HepG2 (cell line): ENCODE measurements at regions not wholly inside any gene's neighbourhood (a gene's known extent, or its start where the extent isn't known, plus 50 kb on each side); places are given as distances from the start of the nearest gene placed in this dataset.

ENCODE experiments used
- ATAC-seq: fragments of 200-7000 bp; cut with Tn5 transposase; 3 replicates; pipeline ENCODE4 v1.9.1; 2020; ENCODE audit warnings: mild to moderate bottlenecking, moderate library complexity
- BruUV-seq: library from RNA; stranded (reverse); fragments of 400-500 nt; replicated peaks from 2 replicates; lab custom pipeline; 2021; lab: Mats Ljungman, UMichigan
- CTCF ChIA-PET: fragments of 300-600 bp; formaldehyde crosslinking; extraction: SDS; loops from one replicate; lab custom pipeline; 2021; ENCODE audit warnings: low total read pairs, inconsistent platforms, low intra/inter-chr PET ratio; lab: Yijun Ruan, JAX
- POLR2A ChIA-PET: fragments of 350-600 bp; sonication (Branson Sonifier 250); formaldehyde crosslinking; loops from one replicate; lab custom pipeline; 2020; ENCODE audit warnings: antibody characterized with exemption, inconsistent platforms; lab: Yijun Ruan, JAX
- DNase-seq: peaks from one replicate; pipeline ENCODE4 v3.0.0-alpha.2; 2015; ENCODE audit warnings: low spot score
- FAIRE-seq: peaks from 3 replicates; lab custom pipeline; 2011; peaks lifted over from hg19 to GRCh38; lab: Jason Lieb, UNC
- H2AFZ ChIP-seq: one replicate; pipeline ENCODE4 v1.6.1; 2011; ENCODE audit warnings: low read length, inconsistent platforms
- H3K27ac ChIP-seq: fragments of 300-600 bp; 3 replicates; pipeline ENCODE4 v1.8.0; 2011; ENCODE audit warnings: mixed run types, mild to moderate bottlenecking, mixed read lengths, low read length, inconsistent platforms; ENCODE audit not compliant: insufficient read depth; ENCODE audit errors: extremely low read length
- H3K27me3 ChIP-seq, 2 experiments: fragments of 200-600 bp in 1 of 2; 2 replicates in 1 of 2; 3 replicates in 1 of 2; pipeline versions ENCODE4 v1.6.0 to v1.8.0; 2011; ENCODE audit warnings: low read length in 2 of 2, mild to moderate bottlenecking in 2 of 2, moderate library complexity in 2 of 2, inconsistent platforms in 1 of 2; ENCODE audit not compliant: insufficient read depth in 2 of 2, control insufficient read depth in 1 of 2
- H3K36me3 ChIP-seq, 2 experiments: fragments of 200-600 bp in 1 of 2; replicated peaks in 1 of 2; 2 replicates in 1 of 2; 3 replicates in 1 of 2; pipeline versions ENCODE4 v1.5.1 to v1.8.0; 2011; ENCODE audit warnings: low read length in 2 of 2, inconsistent platforms in 1 of 2; ENCODE audit not compliant: insufficient read depth in 2 of 2, control insufficient read depth in 1 of 2
- H3K4me1 ChIP-seq: 2 replicates; pipeline ENCODE4 v1.5.1; 2012; ENCODE audit warnings: low read length, inconsistent platforms; ENCODE audit not compliant: insufficient read depth
- H3K4me2 ChIP-seq: 2 replicates; pipeline ENCODE4 v1.6.0; 2011; ENCODE audit warnings: low read depth, low read length, inconsistent platforms
- H3K4me3 ChIP-seq, 3 experiments: fragments of 200-600 bp in 1 of 3; sonication (generic), shearing (Covaris generic) in 1 of 3; replicated peaks in 1 of 3; 2 replicates each; pipeline ENCODE4 v1.5.1; 2011 to 2016; ENCODE audit warnings: low read length in 3 of 3, inconsistent platforms in 2 of 3, low read depth in 2 of 3, mild to moderate bottlenecking in 2 of 3, control low read depth in 1 of 3, mixed read lengths in 1 of 3; ENCODE audit not compliant: insufficient read depth in 1 of 3
- H3K79me2 ChIP-seq: one replicate; pipeline ENCODE4 v1.6.1; 2011; ENCODE audit warnings: low read length, inconsistent platforms; ENCODE audit not compliant: insufficient read depth
- H3K9ac ChIP-seq: 2 replicates; pipeline ENCODE4 v1.6.0; 2011; ENCODE audit warnings: mild to moderate bottlenecking, low read depth, low read length, inconsistent platforms; ENCODE audit not compliant: insufficient read depth
- H3K9me3 ChIP-seq: 2 replicates; pipeline ENCODE4 v1.5.1; 2012; ENCODE audit warnings: mild to moderate bottlenecking, low read length
- H4K20me1 ChIP-seq: 2 replicates; pipeline ENCODE4 v1.6.0; 2011; ENCODE audit warnings: inconsistent platforms, mild to moderate bottlenecking, low read length, moderate library complexity; ENCODE audit not compliant: insufficient read depth
- MEF2D ChIP-seq: sonication (generic); formaldehyde crosslinking; IDR thresholded peaks from 2 replicates; pipeline ENCODE4 v1.5.1; 2020; ENCODE audit warnings: mild to moderate bottlenecking, missing genetic modification reagents
- NR2F1 ChIP-seq, 2 experiments: fragments of 450-650 bp in 1 of 2; formaldehyde crosslinking in 1 of 2; IDR thresholded peaks; 2 replicates each; pipeline versions ENCODE4 v1.5.0 to v1.6.1; 2016 to 2020; ENCODE audit warnings: mild to moderate bottlenecking in 1 of 2, missing compliant biosample characterization in 1 of 2, missing genetic modification reagents in 1 of 2, moderate library complexity in 1 of 2
- ZBTB7B ChIP-seq: sonication (generic); formaldehyde crosslinking; IDR thresholded peaks from 2 replicates; pipeline ENCODE4 v1.4.0; 2020; ENCODE audit warnings: missing genetic modification reagents
- WGBS: methylation state at CpG from one replicate; pipeline ENCODE4 v1.1.6; 2017; ENCODE audit warnings: low lambda C conversion rate; 5-methylcytosine and 5-hydroxymethylcytosine counted together
- in situ Hi-C: cut with HindIII; loops from 2 replicates; pipeline ENCODE4 v1.10.0; 2017; ENCODE audit warnings: low pct_unique_long_range_greater_than_20kb; ENCODE audit not compliant: extremely low pct_ligation_motif_present
- intact Hi-C: fragments of 100-400 bp; cut with micrococcal nuclease; formaldehyde crosslinking; loops from one replicate; pipeline ENCODE4 v1.10.0; 2022; ENCODE audit not compliant: unreplicated experiment
- TF ChIP-seq, protein P1 (sequence below): sonication (generic); formaldehyde crosslinking; IDR thresholded peaks from 2 replicates; pipeline ENCODE4 v1.5.1; 2020; ENCODE audit warnings: mild to moderate bottlenecking, moderate library complexity, missing genetic modification reagents
- TF ChIP-seq, protein P2 (sequence below): IDR thresholded peaks from 2 replicates; pipeline ENCODE4 v1.6.1; 2016
- TF ChIP-seq, protein P3 (sequence below): sonication (generic); formaldehyde crosslinking; conservative IDR thresholded peaks from 2 replicates; pipeline ENCODE4 v1.4.0; 2020; ENCODE audit warnings: missing genetic modification reagents

DNA sequence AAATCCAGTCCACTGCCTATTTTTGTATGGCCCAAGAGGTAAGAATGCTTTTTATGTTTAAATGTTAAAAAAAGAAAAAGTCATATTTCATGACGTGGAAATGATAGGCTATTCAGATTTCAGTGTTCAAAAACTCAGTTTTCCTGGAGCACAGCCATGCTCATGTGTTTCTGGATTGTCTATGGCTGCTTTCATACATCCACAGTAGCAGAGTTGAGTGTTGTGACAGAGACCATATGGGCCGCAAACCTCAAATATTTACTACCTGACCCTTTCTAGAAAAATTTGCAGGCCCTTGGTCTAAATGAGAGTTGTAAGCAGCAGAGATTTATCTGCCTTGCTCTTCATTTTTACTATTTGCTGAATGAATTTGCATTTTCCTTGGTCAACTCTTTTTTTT is 264.1 kb downstream of the CBLN1 start:
- H3K36me3 ChIP-seq, result no peaks in the 10 kb centered on the region
- POLR2A ChIA-PET, result no interaction called here
- WGBS, result 48% methylated on average over 2 of the region's 2 CpGs
- no peak overlapping the region for H2AFZ ChIP-seq
- no peaks in the 10 kb centered on the region for H3K79me2 ChIP-seq
- intact Hi-C loops, result no loop called here
- H3K9me3 ChIP-seq, result no peaks in the 10 kb centered on the region
- FAIRE-seq, result no peak
- no peaks in the 10 kb centered on the region for H3K4me1 ChIP-seq
- H4K20me1 ChIP-seq, result no peaks in the 10 kb centered on the region
- BruUV-seq, result no TSS peak
- DNase-seq, result no peak
- ATAC-seq, result no peak
- H3K9ac ChIP-seq, result no peak overlapping the region
- no peak overlapping the region for H3K4me3 ChIP-seq
- TF ChIP-seq NR2F1 (CRISPR knock-in tag; IDR thresholded peaks at IDR 0.05) (no peak), ZBTB7B (no peak)
- TF ChIP-seq, protein P1, sequence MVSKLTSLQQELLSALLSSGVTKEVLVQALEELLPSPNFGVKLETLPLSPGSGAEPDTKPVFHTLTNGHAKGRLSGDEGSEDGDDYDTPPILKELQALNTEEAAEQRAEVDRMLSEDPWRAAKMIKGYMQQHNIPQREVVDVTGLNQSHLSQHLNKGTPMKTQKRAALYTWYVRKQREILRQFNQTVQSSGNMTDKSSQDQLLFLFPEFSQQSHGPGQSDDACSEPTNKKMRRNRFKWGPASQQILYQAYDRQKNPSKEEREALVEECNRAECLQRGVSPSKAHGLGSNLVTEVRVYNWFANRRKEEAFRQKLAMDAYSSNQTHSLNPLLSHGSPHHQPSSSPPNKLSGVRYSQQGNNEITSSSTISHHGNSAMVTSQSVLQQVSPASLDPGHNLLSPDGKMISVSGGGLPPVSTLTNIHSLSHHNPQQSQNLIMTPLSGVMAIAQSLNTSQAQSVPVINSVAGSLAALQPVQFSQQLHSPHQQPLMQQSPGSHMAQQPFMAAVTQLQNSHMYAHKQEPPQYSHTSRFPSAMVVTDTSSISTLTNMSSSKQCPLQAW (CRISPR knock-in tag), result no peak
- TF ChIP-seq, protein P2, sequence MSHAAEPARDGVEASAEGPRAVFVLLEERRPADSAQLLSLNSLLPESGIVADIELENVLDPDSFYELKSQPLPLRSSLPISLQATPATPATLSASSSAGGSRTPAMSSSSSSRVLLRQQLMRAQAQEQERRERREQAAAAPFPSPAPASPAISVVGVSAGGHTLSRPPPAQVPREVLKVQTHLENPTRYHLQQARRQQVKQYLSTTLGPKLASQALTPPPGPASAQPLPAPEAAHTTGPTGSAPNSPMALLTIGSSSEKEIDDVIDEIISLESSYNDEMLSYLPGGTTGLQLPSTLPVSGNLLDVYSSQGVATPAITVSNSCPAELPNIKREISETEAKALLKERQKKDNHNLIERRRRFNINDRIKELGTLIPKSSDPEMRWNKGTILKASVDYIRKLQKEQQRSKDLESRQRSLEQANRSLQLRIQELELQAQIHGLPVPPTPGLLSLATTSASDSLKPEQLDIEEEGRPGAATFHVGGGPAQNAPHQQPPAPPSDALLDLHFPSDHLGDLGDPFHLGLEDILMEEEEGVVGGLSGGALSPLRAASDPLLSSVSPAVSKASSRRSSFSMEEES (CRISPR knock-in tag), result no peak
- TF ChIP-seq, all 625 proteins: peak for 0
- peaks cover 0 to 12% of the 10 kb centered on the region in 2 experiments; a peak in 3 of 5 replicates for H3K27me3 ChIP-seq
- in situ Hi-C loops, result no loop called here
- H3K27ac ChIP-seq, result no peak overlapping the region
- no peak overlapping the region for H3K4me2 ChIP-seq
- CTCF ChIA-PET, result no interaction called here

DNA sequence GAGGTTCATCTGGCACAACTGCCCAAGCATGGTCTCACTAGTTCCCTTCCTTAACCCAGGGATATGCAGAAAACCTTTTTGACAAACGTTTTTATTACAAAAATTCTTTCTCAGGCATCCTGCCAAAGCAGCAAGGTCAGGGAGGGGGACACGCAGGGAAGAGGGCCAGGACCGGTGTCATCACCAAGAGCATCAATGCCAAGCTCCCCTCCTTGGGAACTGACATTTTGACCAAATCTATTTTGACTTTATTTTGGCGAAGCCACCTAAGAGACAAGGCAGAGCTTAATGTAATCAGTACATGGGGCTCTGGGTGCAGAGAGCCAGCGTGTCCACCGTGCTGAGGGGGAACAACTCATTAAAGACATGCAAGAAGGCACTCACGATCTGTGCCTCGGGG is 265.2 kb downstream of the CBLN1 start:
- ChIA-PET CTCF (no interaction called here), POLR2A (no interaction called here)
- H3K36me3 ChIP-seq, result no peaks in the 10 kb centered on the region
- H3K9me3 ChIP-seq, result no peaks in the 10 kb centered on the region
- no peak overlapping the region for H2AFZ ChIP-seq
- H3K4me1 ChIP-seq, result no peaks in the 10 kb centered on the region
- ATAC-seq (no peak), DNase-seq (no peak), FAIRE-seq (no peak)
- intact Hi-C loops (no loop called here), in situ Hi-C loops (no loop called here)
- H3K4me3 ChIP-seq, result no peak overlapping the region
- H3K27me3 ChIP-seq, result peaks cover 0 to 4% of the 10 kb centered on the region in 2 experiments; a peak in 1 of 5 replicates
- no peak overlapping the region for H3K27ac ChIP-seq
- 27% methylated on average over 8 of the region's 8 CpGs for WGBS
- H4K20me1 ChIP-seq, result no peaks in the 10 kb centered on the region
- TF ChIP-seq, protein P3, sequence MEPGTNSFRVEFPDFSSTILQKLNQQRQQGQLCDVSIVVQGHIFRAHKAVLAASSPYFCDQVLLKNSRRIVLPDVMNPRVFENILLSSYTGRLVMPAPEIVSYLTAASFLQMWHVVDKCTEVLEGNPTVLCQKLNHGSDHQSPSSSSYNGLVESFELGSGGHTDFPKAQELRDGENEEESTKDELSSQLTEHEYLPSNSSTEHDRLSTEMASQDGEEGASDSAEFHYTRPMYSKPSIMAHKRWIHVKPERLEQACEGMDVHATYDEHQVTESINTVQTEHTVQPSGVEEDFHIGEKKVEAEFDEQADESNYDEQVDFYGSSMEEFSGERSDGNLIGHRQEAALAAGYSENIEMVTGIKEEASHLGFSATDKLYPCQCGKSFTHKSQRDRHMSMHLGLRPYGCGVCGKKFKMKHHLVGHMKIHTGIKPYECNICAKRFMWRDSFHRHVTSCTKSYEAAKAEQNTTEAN (CRISPR knock-in tag), result no peak
- TF ChIP-seq MEF2D (CRISPR knock-in tag), result no peak
- H3K4me2 ChIP-seq, result no peak overlapping the region
- no peak overlapping the region for H3K9ac ChIP-seq
- H3K79me2 ChIP-seq, result no peaks in the 10 kb centered on the region
- no TSS peak for BruUV-seq
